Endothelial cell (in vitro differentiated cells): ENCODE measurements at regions not wholly inside any gene's neighbourhood (a gene's known extent, or its start where the extent isn't known, plus 50 kb on each side); places are given as distances from the start of the nearest gene placed in this dataset.

Experiments
- DNase-seq: peaks from one replicate; pipeline ENCODE4 v3.0.0; 2021; ENCODE audit warnings: low spot score
- H3K27ac Mint-ChIP-seq: one replicate; pipeline ENCODE4 v1.8.0; 2021; ENCODE audit warnings: mixed read lengths, inconsistent platforms; ENCODE audit not compliant: unreplicated experiment
- H3K27me3 Mint-ChIP-seq: one replicate; pipeline ENCODE4 v1.8.0; 2021; ENCODE audit warnings: mild to moderate bottlenecking, moderate library complexity, mixed read lengths, inconsistent platforms; ENCODE audit not compliant: unreplicated experiment
- H3K36me3 Mint-ChIP-seq: one replicate; pipeline ENCODE4 v1.8.0; 2021; ENCODE audit warnings: mild to moderate bottlenecking, low read depth, mixed read lengths, inconsistent platforms; ENCODE audit not compliant: unreplicated experiment
- H3K4me1 Mint-ChIP-seq: one replicate; pipeline ENCODE4 v1.8.0; 2021; ENCODE audit warnings: mild to moderate bottlenecking, mixed read lengths, inconsistent platforms; ENCODE audit not compliant: unreplicated experiment
- H3K4me3 Mint-ChIP-seq: one replicate; pipeline ENCODE4 v1.8.0; 2021; ENCODE audit warnings: mild to moderate bottlenecking, mixed read lengths, inconsistent platforms; ENCODE audit not compliant: unreplicated experiment
- H3K9me3 Mint-ChIP-seq: one replicate; pipeline ENCODE4 v1.8.0; 2021; ENCODE audit warnings: mixed read lengths, inconsistent platforms; ENCODE audit not compliant: unreplicated experiment
- CTCF ChIP-seq: fragments of 200-600 bp; sonication (generic); IDR thresholded peaks from one replicate; pipeline ENCODE4 v1.5.0; 2021; ENCODE audit warnings: antibody characterized with exemption; ENCODE audit not compliant: unreplicated experiment

DNA sequence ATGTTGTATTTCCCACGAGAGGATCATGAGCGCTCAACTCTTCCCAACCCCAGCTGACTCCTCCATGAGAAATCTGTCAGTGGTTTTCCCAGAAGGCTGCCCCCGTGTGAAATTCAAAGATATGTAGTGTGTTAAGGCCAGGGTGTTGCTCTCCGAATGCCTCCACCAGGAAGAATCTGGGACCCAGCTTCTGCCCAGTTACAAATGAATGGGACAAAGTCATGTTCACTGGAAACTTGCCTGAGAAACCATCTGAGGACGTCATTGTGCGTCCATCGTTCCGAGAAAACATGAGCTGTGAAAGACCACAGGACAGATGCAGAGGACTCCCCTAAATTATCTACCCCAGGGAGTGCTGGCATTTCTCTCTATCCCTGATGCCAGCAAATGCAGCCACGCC is 86.0 kb downstream of the AIPL1 start:
- DNase-seq, result no peak
- peaks cover 2% of the 10 kb centered on the region for H3K4me1 Mint-ChIP-seq
- H3K36me3 Mint-ChIP-seq, result no peaks in the 10 kb centered on the region
- no peak overlapping the region for H3K27ac Mint-ChIP-seq
- TF ChIP-seq CTCF, result no peak
- no peaks in the 10 kb centered on the region for H3K9me3 Mint-ChIP-seq
- no peak overlapping the region for H3K4me3 Mint-ChIP-seq
- H3K27me3 Mint-ChIP-seq, result peaks cover 6% of the 10 kb centered on the region

DNA sequence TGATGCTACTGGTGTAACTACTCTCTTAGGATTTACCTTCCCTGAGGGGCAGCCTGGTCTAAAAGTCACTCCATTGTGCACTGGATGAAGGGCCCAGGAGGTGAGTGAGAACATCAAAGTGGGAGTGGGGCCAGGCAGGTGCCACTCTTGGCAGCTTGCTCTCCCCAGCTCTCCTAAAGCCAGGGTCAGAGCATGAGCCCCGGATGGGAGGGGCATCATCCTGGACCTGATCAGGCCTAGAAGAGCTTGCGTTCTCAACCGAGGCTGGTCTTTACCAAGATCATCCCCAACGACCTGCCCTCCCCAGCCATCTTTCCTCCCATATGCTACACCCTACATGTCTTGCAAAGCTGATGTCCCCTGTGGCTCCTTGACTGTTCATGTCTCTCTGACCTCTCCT is 87.1 kb downstream of the AIPL1 start:
- no peak overlapping the region for H3K4me3 Mint-ChIP-seq
- H3K36me3 Mint-ChIP-seq, result no peaks in the 10 kb centered on the region
- H3K9me3 Mint-ChIP-seq, result no peaks in the 10 kb centered on the region
- no peak overlapping the region for H3K27ac Mint-ChIP-seq
- H3K4me1 Mint-ChIP-seq, result peaks cover 2% of the 10 kb centered on the region
- peaks cover 6% of the 10 kb centered on the region for H3K27me3 Mint-ChIP-seq
- TF ChIP-seq CTCF, result no peak
- no peak for DNase-seq

DNA sequence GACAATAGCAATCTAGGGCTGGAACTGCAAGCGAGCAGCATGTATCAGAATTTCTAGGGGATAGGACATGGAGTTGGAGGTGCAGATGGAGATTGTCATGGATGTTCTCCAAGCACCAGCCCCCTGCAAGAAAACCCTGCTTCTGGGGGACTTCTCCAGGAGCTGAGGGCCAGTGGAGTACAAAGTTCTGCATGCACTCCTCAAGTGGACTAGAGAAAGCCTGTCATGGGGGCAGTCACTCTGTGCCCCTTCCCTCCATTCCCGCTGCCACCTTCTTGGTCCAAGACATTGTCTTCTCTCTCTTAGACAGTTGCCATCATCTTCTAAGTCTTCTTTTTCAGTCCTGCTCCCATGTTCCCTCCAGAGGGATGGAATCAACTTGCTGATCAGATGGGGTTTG is 87.9 kb downstream of the AIPL1 start:
- peaks cover 6% of the 10 kb centered on the region for H3K27me3 Mint-ChIP-seq
- no peak overlapping the region for H3K27ac Mint-ChIP-seq
- no peaks in the 10 kb centered on the region for H3K36me3 Mint-ChIP-seq
- H3K4me3 Mint-ChIP-seq, result no peak overlapping the region
- no peaks in the 10 kb centered on the region for H3K9me3 Mint-ChIP-seq
- H3K4me1 Mint-ChIP-seq, result peaks cover 6% of the 10 kb centered on the region
- TF ChIP-seq CTCF, result no peak
- no peak for DNase-seq

GRCh38 chr17:6346156-6346786 is 88.7 kb downstream of the AIPL1 start:
- no peak for TF ChIP-seq CTCF
- no peak for DNase-seq
- Mint-ChIP-seq H3K36me3 (no peaks in the 10 kb centered on the region), H3K4me3 (no peak overlapping the region), H3K4me1 (peaks cover 7% of the 10 kb centered on the region), H3K27me3 (peaks cover 6% of the 10 kb centered on the region), H3K9me3 (no peaks in the 10 kb centered on the region), H3K27ac (no peak overlapping the region)

DNA sequence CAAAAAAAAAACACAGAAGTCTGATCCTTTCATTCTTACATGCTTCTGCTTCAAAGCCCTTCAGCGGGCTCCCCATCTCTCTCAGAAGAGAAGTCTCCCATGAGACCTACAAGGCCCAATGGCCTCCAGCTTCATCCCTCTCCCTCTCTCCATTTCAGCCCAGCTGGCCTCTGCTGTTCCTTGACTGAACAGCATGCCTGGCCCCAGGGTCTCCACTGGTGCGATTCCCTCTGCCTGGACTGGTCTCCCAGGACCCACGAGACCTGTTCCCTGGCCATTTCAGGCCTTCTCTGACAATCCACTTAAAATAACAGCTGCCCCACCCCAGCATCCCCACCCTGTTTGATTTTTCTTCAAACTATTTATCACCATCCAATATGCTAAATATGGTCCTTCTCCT is 91.2 kb downstream of the AIPL1 start:
- Mint-ChIP-seq H3K27me3 (peaks cover 6% of the 10 kb centered on the region), H3K4me1 (peaks cover 7% of the 10 kb centered on the region), H3K4me3 (no peak overlapping the region), H3K27ac (no peak overlapping the region), H3K36me3 (no peaks in the 10 kb centered on the region), H3K9me3 (no peaks in the 10 kb centered on the region)
- DNase-seq, result no peak
- TF ChIP-seq CTCF, result no peak
